Epithelial cell of proximal tubule (primary cell): ENCODE measurements at regions not wholly inside any gene's neighbourhood (a gene's known extent, or its start where the extent isn't known, plus 50 kb on each side); places are given as distances from the start of the nearest gene placed in this dataset.

Source experiments
- DNase-seq: peaks from one replicate; pipeline ENCODE4 v3.0.0-alpha.2; 2011; ENCODE audit warnings: low read depth
- H3K4me3 ChIP-seq: 2 replicates; pipeline ENCODE4 v1.5.1; 2011; ENCODE audit warnings: low read depth, mild to moderate bottlenecking, low read length
- TF ChIP-seq, protein P1 (sequence below): conservative IDR thresholded peaks from 2 replicates; pipeline ENCODE4 v1.5.1; 2012; ENCODE audit warnings: low read depth, mild to moderate bottlenecking, low read length

DNA sequence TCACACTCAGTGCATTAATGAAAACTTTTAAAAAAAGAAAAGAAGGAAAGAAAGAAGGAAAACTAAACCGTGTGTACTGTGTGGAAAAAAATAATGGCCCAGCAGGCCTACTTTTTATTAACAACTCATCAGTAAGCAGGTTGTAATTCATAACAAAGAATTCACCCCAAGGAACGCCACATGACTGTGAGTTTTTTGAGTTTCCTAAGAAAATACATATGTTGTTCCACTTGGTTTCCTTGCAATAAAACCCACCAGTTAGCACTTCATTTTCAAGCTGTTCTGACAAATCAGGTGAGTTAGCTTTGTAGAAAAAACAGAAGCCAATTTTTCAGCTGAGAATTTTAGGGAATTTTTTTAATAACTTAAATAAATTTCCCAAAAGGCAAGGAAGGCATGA is 259.3 kb upstream of the TBX18 start:
- H3K4me3 ChIP-seq, result no peak overlapping the region
- TF ChIP-seq, protein P1, sequence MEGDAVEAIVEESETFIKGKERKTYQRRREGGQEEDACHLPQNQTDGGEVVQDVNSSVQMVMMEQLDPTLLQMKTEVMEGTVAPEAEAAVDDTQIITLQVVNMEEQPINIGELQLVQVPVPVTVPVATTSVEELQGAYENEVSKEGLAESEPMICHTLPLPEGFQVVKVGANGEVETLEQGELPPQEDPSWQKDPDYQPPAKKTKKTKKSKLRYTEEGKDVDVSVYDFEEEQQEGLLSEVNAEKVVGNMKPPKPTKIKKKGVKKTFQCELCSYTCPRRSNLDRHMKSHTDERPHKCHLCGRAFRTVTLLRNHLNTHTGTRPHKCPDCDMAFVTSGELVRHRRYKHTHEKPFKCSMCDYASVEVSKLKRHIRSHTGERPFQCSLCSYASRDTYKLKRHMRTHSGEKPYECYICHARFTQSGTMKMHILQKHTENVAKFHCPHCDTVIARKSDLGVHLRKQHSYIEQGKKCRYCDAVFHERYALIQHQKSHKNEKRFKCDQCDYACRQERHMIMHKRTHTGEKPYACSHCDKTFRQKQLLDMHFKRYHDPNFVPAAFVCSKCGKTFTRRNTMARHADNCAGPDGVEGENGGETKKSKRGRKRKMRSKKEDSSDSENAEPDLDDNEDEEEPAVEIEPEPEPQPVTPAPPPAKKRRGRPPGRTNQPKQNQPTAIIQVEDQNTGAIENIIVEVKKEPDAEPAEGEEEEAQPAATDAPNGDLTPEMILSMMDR, result no peak
- DNase-seq, result no peak

DNA sequence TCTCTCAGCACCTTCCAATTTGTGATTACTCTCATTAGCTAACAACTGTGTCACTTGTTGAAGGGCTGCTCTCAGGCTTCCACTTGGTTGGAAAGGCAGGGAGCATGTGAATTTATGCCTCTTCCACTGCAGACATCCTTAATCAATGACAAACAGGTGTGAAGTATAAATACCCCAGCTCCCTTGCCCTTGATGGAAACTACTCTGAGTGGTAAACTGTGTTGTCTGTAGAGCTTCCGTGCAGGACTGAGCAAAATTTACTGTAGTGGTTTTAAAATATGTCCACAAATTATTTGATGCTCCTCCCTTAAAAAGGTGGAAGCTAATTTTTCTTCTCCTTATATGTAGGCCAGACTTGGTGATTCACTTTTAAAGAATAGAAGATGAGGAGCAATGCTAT is 253.0 kb upstream of the TBX18 start:
- TF ChIP-seq, protein P1, result no peak
- no peak overlapping the region for H3K4me3 ChIP-seq
- DNase-seq, result no peak

DNA sequence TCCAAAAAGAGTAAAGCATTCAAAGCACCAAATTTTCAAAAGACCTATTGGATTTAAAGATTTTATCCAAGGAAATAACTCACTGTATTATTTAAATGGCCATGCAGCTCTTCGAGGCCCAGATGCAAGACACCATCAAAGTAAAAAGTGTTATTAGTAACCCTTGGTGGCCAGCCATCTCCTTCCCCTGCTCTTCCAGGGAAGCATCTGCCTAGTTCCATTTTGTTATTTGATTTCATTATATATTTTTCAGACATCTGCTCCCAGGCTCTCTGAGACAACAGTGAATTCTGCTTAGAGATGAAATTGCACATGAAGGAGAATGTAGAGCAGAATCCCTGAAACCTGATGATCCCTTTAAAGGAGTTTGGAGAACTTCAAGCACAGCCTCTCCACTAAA is 252.3 kb upstream of the TBX18 start:
- no peak for DNase-seq
- H3K4me3 ChIP-seq, result no peak overlapping the region
- TF ChIP-seq, protein P1, result no peak

DNA sequence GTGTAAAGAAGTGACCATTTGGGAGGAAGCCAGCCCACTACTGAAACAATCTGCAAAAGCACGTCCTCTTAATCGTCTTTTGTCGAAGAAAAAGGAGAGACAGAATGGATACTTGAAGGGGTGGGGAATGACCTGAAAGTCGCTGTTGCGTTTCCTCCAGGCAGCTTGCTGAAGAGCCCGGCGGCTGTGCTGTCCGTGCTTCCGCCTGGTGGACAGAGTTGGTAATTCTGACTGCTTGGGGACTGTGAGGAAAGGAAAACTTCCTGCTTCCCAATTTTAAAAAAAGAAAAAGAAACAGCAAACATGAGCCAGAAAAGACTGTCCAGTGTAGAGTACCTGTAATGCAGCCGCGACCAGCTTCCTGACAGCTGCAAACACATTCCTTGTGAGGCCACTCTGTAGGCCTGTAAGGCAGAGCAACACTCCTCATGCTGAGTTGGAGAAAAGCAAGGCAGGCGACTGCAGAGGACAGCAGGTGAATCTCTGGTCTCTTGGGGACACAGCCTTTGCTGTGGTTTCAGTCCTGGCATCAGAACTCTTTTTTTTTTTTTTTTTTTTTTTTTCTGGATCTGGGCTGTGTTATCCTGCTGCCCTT is 251.1 kb upstream of the TBX18 start:
- TF ChIP-seq, protein P1, result peak; percentile 86
- H3K4me3 ChIP-seq, result no peak overlapping the region
- DNase-seq, result peak; percentile 22

DNA sequence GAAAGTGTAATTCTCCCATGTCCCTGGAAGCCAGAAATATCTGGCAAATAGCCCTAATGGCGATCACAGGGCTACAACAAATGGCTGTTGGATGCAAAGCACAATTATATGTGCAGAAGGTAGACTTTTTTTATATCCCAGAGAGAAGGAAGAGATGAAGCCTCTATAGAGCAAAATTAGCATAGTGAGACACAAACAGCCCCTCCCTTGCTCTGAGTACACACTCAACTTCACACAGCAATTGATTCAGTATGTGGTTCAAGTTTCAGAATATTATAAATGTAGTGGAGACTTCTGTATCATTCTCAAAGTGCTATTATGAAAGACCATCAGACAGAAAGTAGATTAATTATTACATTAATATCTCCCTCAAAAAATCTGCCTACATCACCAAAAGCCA is 246.5 kb upstream of the TBX18 start:
- no peak for DNase-seq
- no peak overlapping the region for H3K4me3 ChIP-seq
- TF ChIP-seq, protein P1, result no peak

DNA sequence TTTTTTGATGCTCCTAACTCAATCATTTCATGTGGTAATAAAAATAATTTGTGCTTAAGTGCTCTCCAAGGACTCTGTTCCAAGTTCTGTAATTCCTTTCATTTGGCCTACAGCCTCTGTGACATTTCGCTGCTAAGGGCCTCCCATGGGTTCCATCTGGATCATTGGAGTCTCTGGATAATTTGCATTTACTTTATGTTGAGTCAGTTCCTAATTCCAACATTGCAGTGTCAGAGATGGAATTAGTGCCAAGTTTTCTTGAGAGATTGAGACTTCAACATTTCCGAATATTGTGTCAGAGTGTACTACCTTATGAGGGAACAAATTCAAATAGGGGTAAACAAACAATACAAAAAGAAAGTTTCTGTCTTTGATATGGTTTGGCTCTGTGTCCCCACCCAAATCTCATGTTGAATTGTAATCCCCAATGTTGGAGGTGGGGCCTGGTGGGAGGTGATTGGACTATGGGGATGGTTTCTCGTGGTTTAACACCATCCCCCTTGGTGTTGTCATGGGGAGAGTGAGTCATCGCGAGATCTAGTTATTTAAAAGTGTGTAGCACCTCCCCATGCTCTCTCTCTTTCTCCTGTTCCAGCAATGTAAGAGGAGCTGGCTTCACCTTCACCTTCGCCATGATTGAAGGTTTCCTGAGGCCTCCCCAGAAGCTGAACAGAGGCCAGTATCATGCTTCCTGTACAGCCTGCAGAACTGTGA is 244.1 kb upstream of the TBX18 start:
- no peak for DNase-seq
- TF ChIP-seq, protein P1, result no peak

DNA sequence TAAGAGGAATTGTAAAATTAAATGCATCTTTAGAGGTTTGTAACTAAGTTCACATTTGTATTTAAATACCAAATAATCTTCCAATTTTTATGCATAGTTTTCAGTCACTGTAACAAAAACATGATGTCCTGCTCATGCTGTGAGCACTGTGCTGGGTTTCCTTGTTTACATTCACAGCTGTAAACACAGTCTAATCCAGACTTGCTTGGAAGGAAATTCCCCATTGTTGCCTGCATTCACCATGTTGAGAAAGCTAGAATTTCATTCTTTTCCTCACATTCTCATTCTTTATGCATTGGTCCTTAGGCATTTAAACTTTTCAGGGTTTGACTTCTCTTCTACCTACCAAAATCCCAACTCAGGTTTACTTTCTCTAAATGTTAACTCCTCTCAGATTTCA is 242.0 kb upstream of the TBX18 start:
- TF ChIP-seq, protein P1, result no peak
- H3K4me3 ChIP-seq, result no peak overlapping the region
- no peak for DNase-seq

More for the DNA sequence above, 244.1 kb upstream of the TBX18 start:
- no peak overlapping the region for H3K4me3 ChIP-seq
